H54 (cell line): ENCODE measurements at regions not wholly inside any gene's neighbourhood (a gene's known extent, or its start where the extent isn't known, plus 50 kb on each side); places are given as distances from the start of the nearest gene placed in this dataset.
"Not testable (repeated sequence)": the region's sequence is repeated elsewhere in the genome, so short reads cannot be mapped to it uniquely, and the experiment has no call there.

Source experiments
- DNase-seq: peaks from one replicate; pipeline ENCODE4 v3.0.0; 2011; ENCODE audit warnings: low spot score, mixed read lengths; ENCODE audit not compliant: insufficient read length
- FAIRE-seq: peaks from 3 replicates; lab custom pipeline; 2011; peaks lifted over from hg19 to GRCh38; lab: Jason Lieb, UNC
- POLR2A ChIP-seq: IDR thresholded peaks from 2 replicates; pipeline ENCODE4 v1.6.1; 2011; ENCODE audit warnings: low read depth, mild to moderate bottlenecking, low read length

DNA sequence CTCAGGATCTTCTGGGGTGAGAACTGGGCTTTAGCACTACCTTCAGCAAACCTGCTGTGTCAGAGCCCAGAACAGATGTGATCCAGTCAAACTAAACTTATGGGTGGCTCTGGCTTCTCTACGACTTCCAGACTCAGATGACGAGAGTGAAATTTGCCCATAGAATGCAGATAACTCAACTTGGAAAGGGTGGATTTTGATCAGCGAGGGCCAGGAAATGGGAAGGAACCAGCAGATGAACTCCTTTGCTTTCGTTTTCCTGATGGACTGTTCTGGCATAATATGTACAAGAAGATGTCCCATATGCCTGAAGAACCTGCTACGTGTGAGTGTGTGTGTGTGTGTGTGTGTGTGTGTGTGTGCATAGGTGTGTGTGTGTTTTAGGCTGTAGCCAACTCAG, 132.0 kb upstream of the MOCS2 start:
- FAIRE-seq: no peak
- no peak for TF ChIP-seq POLR2A
- DNase-seq: no peak

DNA sequence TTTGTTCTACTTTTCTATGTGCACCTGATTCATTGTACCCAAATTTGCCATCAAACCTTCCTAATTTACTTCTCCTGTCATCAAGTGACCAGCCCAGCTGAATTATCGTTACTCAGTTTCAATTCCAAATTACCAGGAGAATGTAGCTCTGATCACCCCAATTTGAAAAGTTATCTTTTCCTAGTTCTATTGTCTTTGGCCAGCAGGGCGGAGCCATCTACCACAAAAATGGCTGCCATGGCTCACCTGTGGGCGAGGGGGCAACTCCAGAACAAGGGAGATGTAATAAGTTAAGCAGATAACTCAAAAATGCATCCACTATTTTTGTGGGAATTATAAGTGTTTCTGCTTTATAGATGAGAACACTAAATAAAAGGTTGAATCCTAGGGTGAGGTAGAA, 133.8 kb upstream of the MOCS2 start:
- DNase-seq: no peak
- TF ChIP-seq POLR2A: no peak
- no peak for FAIRE-seq

DNA sequence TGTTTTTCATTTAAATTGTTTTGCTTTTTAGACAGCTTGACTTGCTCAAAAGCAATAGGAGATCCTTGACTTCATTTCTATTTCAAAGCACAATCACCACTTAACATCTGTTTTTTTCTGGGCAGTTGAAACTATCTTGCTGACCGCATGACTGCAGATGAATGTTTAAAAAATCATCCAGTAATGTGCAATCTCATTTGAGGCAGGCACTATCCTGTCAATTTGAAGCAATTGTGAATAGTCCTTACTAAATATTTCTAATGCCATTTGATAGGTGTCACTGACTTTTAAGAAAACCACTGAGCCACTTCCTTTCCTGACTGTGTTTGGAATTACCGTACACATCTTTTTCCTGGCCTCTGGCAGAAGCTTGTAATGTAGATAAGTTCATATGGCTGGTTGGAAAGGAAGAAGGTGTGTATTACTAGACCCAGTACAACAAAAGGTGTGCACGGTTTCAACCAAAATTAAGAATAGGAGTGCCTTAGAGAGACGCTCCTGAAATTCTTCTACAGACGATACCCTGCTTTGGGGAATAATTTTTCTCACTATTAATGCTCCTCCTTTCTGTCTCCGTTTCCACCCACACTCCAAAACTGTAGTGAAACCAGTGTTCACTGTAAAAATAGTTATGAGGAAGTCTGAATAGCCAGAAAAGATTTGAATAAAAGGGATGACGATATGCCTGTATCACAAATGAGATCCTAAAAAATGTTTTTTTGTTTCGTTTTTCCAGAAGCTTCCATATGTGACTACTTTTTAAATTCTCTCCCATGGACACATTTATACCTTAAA, 136.7 kb upstream of the MOCS2 start:
- DNase-seq: no peak

DNA sequence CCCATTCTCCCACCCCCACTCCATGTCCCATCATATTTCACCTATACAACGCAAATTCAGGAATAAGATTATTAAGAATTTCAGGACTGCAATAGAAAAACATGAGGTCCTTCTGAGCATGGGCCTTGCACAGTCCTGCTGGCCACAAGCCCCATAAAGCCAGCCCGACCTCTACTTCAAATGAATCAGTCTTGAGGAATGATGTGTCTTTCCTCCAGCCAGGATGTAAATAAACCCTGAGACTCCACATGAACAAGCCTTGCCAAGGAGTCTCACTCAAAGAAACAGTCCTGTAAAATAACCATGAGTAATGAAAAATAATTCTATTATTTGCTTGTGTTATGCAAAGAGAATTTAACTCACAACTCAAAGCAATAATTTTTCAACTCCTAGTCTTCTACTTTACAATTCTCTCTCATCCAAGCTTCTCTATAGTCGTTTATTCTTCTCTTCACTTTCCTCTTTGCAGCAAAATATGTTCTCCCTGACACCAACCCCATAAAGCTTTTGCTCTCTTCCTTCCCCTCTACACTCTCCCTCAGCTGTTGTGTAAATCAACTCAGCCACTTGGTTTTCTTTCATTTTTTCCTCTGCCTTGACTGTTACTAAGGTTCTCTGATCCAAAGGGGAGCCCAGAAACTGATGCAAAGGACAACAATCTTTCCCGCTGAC, 140.1 kb upstream of the MOCS2 start:
- FAIRE-seq (peak; percentile 93), DNase-seq (peak; percentile 48)
- no peak for TF ChIP-seq POLR2A

More for the DNA sequence above, 136.7 kb upstream of the MOCS2 start:
- FAIRE-seq: peak; percentile 41
- no peak for TF ChIP-seq POLR2A

DNA sequence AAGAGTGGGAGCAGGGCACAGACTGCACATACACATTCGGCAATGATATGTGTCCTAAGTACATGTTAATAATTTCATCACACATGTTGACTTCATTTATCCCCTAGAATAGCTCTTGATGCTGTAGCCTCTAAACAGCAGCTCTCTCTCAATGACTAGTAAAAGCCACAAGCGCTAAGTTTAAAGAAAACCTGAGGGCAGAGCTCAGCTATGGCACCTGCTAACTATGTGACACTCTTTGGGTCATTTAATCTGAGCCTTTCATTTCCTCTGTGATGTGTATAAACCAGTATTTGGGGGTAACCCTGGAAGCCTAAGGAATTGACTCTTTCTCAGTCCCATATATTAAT, 140.6 kb upstream of the MOCS2 start:
- no peak for TF ChIP-seq POLR2A
- DNase-seq (no peak), FAIRE-seq (no peak)

DNA sequence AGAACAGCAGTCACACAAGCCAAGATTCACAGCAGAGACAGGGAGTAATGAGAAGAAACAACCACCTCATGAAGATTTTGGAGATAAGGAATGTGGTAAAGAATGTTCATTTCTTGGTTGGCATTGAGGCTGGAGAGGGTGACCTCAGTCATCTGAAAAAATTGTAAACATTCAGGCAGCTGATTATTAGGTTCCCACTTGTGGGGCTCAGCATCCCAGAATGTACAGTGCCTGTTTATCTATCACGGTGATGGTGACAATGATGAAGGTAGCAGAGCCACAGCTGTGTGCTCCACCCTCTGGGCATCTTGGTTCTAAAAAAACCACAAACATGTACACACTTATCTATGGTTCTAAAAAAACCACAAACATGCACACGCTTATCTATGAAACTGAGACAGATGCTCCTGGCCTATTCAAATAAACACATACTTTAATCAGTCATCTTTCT, 143.9 kb upstream of the MOCS2 start:
- DNase-seq: no peak
- 0 out of 2 replicates have a peak, but pooled peaks have one; percentile 12 for TF ChIP-seq POLR2A
- peak; percentile 41 for FAIRE-seq

DNA sequence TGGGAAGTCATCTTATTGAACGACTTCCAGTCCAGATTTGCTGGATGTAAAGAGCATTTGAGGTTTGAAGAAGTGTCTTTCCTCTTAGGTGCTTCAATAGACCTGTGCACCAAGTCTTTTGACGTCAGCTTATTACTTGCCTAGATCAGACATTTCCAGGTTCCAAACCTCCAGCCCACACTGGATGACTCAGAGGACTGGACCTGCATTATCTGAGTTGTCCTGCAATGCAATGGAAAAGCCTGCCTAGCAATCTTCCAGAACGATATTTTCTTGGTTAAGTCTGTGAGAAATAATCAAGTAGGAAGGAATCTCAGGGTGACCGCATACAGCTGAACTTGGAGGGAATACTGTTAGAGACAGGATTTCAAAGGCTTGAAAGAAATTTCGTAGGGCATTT, 147.2 kb upstream of the MOCS2 start:
- DNase-seq (no peak), FAIRE-seq (peak; percentile 43)
- TF ChIP-seq POLR2A: no peak

DNA sequence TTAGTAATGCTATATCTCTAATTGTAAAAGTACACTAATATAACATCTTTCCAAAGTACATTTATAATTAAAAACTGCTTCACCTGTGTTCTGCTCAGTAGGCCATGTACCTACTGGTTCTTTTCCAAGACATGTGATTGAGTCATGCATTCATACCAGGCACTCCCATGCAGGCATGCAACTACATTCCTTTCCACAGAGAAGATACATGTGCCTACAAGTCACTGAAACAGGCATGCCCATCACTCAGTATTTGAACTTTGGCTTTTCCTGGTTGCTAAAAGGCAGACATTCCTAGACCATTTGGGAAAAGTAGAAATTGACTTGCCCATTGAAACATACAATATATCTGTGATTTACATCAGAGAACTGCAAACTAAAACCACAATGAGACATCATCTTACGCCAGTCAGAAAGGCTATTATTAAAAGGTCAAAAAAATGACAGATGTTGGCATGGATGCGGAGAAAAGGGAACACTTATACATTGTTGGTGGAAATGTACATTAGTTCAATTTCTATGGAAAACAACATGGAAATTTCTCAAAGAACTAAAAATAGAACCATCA, 148.3 kb upstream of the MOCS2 start:
- no peak for FAIRE-seq
- no peak for DNase-seq
- TF ChIP-seq POLR2A: no peak

DNA sequence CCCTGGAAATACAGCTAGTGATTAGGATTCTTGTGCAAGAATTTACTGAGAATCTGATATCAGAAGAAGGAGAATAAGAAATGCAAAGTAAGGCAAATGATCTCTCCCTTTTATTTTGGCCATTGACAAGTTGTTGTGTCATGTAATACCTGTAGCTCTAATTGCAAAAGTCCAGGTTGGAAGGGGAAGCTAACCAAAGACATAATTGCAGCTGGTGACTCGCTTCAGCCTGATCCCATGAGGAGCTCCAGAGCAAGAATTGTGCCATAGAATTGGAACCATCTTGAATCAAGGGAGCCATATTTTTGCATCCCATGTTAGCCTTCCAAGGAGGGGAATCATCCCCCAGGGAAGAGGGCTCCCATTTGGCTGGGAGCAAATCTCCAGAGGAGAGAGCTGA, 149.6 kb upstream of the MOCS2 start:
- no peak for TF ChIP-seq POLR2A
- DNase-seq (no peak), FAIRE-seq (no peak)

DNA sequence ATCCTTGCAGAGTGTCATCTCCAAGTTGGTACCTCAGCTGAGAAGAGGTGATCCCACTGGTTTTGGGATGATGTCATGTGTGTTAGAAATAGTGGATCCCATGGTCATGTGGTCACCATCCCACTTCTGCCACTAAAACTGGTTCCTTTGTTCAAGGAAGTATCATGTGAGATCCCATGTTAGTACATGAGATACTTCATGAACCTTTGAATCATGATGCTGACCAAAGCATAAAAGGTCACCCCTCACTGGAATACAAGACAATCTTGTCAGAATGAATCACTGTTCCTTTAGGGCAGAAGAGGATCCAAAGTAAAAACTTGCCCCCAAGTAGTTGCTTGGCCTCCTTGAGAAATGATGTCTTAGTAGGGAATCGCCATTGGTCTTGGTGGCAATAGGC, 150.9 kb upstream of the MOCS2 start:
- no peak for DNase-seq
- no peak for TF ChIP-seq POLR2A
- no peak for FAIRE-seq

DNA sequence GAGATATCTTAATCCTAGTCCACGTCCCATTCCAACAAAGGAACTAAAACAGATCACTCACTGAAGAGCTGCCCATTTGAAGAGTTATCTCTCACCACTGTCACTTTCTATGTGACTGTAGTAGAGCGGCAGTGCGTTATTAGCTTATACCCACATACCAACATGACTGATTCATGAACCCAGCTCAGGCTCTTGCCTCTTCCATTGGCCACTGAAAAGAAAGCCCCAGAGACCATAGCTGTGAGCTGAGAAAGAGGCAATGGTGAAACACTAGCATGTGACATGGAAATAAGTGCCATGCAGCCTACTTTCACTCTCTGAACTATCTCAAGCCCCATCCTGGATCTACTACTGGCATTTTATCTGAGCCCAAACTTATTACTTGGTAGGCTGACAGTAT, 151.7 kb upstream of the MOCS2 start:
- FAIRE-seq (no peak), DNase-seq (no peak)
- TF ChIP-seq POLR2A: no peak

DNA sequence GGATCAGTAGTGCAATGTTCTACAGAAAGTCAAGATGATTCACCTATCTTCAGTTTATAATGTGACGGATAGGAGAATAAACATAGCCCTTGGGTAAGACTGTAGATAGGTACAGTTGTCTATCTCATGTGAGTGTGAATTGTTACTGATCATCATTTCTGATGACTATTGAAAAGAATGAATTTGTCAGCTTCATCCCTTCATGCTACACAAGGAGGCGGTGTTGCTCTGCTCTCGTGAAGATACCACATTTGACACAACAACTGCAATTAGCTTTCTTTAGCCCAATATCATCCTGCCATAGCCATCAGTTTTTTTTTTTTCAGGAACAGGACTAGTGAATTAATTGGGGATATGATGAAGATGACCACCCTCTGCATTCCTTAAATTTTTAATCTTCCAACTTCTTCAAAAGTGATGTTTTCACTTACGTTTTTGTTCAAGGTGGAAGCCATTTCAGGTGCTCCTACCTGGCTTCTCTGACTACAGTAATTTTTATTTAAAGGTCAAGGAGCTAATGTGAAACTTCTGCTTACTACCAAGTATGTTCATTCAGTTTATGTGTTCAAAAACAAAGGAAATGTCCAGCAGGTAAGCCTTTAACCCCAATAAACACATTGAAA, 152.9 kb upstream of the MOCS2 start:
- no peak for FAIRE-seq
- DNase-seq: no peak
- no peak for TF ChIP-seq POLR2A

DNA sequence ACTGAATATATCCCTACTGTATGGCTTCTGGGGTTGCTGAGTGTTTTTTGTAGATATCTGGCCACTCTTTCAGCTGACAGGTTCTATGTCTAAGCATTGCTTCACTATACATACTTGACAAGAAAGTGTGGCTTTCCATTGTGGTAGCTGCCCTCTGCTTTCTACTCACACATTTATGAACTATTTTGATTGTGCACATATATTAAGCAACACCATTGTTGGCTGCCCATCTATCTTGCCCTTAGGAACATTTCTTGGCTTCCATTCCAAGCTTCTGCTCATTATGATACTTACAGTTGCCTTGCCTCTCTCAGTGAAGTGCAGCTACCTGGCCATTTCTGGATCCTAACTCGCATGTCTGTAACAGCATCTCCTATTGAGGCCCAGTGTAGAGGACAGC, 153.6 kb upstream of the MOCS2 start:
- DNase-seq (no peak), FAIRE-seq (no peak)
- no peak for TF ChIP-seq POLR2A

DNA sequence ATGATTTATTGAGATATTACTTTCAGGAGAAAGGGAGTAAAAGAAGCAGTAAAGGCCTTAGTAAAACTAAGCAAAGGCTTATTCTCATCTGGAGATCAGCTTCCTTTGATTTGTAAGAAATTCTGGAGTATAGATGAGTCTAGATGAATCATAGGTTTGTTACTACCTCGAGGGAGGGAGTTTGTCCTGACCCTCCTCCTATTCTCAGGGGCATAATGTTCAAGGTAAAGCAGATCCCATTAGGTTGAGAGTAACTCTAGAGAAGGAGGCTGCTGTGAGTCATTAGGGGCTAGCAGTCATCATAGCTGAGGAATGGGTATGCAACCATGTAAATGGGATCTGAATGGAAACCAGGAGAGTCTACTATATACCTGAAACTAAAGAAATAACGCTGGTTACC, 155.5 kb upstream of the MOCS2 start:
- FAIRE-seq (no peak), DNase-seq (no peak)
- no peak for TF ChIP-seq POLR2A

DNA sequence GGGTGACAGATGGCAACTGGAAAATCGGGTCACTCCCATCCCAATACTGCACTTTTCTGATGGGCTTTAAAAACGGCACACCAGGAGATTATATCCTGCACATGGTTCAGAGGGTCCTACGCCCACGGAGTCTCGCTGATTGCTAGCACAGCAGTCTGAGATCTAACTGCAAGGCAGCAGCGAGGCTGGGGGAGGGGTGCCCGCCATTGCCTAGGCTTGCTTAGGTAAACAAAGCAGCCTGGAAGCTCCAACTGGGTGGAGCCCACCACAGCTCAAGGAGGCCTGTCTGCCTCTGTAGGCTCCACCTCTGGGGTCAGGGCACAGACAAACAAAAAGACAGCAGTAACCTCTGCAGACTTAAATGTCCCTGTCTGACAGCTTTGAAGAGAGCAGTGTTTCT, 158.7 kb upstream of the MOCS2 start:
- FAIRE-seq, DNase-seq: not testable (repeated sequence)
